ENCODE measurements at regions not wholly inside any gene's neighbourhood (a gene's known extent, or its start where the extent isn't known, plus 50 kb on each side); places are given as distances from the start of the nearest gene placed in this dataset.
"Not testable (repeated sequence)": the region's sequence is repeated elsewhere in the genome, so short reads cannot be mapped to it uniquely, and the experiment has no call there.

- DNase-seq: no peak
Measured at GRCh38 chr4:38279650-38280322, 319.6 kb downstream of the PTTG2 start.

GRCh38 chr4:38280323-38280706 is 320.1 kb downstream of the PTTG2 start:
- DNase-seq: no peak

GRCh38 chr4:38281371-38282071 is 321.3 kb downstream of the PTTG2 start:
- no peak for DNase-seq

GRCh38 chr4:38283724-38284123 is 323.5 kb downstream of the PTTG2 start:
- DNase-seq: no peak

- DNase-seq: no peak
Measured at GRCh38 chr4:38284294-38285030, 324.3 kb downstream of the PTTG2 start.

- no peak for DNase-seq
Measured at GRCh38 chr4:38287101-38287851, 327.1 kb downstream of the PTTG2 start.

GRCh38 chr4:38289553-38289952 is 329.4 kb downstream of the PTTG2 start:
- no peak for DNase-seq

- DNase-seq: no peak
Measured at GRCh38 chr4:38290366-38290765, 330.2 kb downstream of the PTTG2 start.

GRCh38 chr4:38290914-38291313 is 330.7 kb downstream of the PTTG2 start:
- DNase-seq: no peak

GRCh38 chr4:38292529-38292928 is 332.3 kb downstream of the PTTG2 start:
- DNase-seq: no peak

GRCh38 chr4:38294238-38294637 is 334.0 kb downstream of the PTTG2 start:
- no peak for DNase-seq

GRCh38 chr4:38297061-38297460 is 336.9 kb downstream of the PTTG2 start:
- no peak for DNase-seq

- no peak for DNase-seq
Measured at GRCh38 chr4:38298868-38299713, 338.9 kb downstream of the PTTG2 start.

GRCh38 chr4:38302910-38303309 is 342.7 kb downstream of the PTTG2 start:
- no peak for DNase-seq

GRCh38 chr4:38304460-38304859 is 344.3 kb downstream of the PTTG2 start:
- DNase-seq: not testable (repeated sequence)

- DNase-seq: no peak
Measured at GRCh38 chr4:38306482-38307071, 346.4 kb downstream of the PTTG2 start.

GRCh38 chr4:38308728-38309311 is 348.6 kb downstream of the PTTG2 start:
- no peak for DNase-seq

- no peak for DNase-seq
Measured at GRCh38 chr4:38309471-38309870, 349.3 kb downstream of the PTTG2 start.

GRCh38 chr4:38310446-38311043 is 350.3 kb downstream of the PTTG2 start:
- no peak for DNase-seq

GRCh38 chr4:38311495-38312126 is 351.4 kb downstream of the PTTG2 start:
- no peak for DNase-seq

- DNase-seq: no peak
Measured at GRCh38 chr4:38313175-38313574, 350.8 kb upstream of the KLF3 start.

Data from SIG-M5 (cell line).